ENCODE measurements at regions not wholly inside any gene's neighbourhood (a gene's known extent, or its start where the extent isn't known, plus 50 kb on each side); places are given as distances from the start of the nearest gene placed in this dataset.

DNA sequence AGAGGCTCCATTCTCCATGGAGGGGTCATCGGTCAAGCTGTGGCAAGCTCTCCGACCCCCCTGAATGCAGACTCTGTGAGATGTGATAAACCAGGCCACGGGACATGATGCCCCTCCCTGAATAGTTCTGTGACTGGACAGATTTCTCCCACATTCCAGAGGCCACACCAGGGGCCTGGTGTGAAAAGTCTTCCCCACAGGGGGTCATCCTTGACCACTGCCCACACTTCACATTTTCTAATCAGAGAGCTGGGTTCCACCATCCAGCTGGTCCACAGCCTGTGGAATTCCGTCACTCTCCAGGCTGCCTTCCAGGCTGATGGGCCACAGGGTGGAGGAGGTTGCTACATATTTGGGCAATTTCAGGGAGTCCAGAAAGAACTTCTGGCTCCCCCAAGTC is 51.3 kb upstream of the CYRIA start:
- DNase-seq, result no peak

DNA sequence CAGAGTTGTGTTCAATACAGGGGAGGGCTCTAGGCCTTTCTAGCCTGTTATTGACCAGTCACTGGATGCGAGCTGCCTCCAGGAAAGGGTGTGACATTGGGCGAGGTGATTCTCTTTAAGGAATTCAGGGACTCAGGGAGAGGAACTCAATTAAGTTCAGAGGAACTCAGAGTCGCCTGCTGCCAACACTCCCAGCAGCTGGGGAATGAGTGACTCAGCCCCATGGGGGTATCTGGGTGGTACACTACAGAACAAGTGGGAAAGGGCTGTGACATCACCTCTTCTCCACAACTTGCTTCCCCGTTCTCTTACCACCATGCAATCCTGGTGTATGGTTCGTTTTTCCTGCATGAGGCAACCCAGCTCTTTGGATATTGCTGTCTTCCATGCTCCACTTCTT is 50.4 kb upstream of the CYRIA start:
- DNase-seq, result no peak

Data from activated T-cell treated with anti-CD3 and anti-CD28 coated beads, Interleukin-2, amount 50 U/mL, for 48 hours (primary cell).